Islet precursor cell (in vitro differentiated cells): ENCODE measurements at regions not wholly inside any gene's neighbourhood (a gene's known extent, or its start where the extent isn't known, plus 50 kb on each side); places are given as distances from the start of the nearest gene placed in this dataset.
"Not testable (repeated sequence)": the region's sequence is repeated elsewhere in the genome, so short reads cannot be mapped to it uniquely, and the experiment has no call there.

ENCODE experiments used
- DNase-seq: peaks from one replicate; pipeline ENCODE4 v3.0.0-alpha.2; 2018

DNA sequence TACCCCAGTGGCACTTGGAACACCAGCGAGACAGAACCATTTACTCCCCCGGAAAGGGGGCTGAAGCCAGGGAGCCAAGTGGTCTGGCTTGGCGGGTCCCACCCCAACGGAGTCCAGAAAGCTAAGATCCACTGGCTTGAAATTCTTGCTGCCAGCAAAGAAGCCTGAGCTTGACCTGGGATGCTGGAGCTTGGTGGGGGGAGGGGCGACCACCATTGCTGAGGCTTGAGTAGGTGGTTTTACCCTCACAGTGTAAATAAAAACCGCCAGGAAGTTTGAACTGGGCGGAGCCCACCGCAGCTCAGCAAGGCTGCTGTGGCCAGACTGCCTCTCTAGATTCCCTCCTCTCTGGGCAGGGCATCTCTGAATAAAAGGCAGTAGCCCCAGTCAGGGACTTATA lies 62.8 kb downstream of the RPS24 start:
- not testable (repeated sequence) for DNase-seq

DNA sequence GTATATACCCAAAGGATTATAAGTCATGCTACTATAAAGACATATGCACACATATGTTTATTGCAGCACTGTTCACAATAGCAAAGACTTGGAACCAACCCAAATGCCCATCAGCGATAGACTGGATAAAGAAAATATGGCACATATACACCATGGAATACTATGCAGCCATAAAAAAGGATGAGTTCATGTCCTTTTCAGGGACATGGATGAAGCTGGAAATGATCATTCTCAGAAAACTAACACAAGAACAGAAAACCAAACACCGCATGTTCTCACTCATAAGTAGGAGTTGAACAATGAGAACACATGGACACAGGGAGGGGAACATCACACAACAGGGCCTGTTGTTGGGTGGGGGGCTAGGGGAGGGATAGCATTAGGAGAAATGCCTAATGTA lies 68.9 kb downstream of the RPS24 start:
- not testable (repeated sequence) for DNase-seq

DNA sequence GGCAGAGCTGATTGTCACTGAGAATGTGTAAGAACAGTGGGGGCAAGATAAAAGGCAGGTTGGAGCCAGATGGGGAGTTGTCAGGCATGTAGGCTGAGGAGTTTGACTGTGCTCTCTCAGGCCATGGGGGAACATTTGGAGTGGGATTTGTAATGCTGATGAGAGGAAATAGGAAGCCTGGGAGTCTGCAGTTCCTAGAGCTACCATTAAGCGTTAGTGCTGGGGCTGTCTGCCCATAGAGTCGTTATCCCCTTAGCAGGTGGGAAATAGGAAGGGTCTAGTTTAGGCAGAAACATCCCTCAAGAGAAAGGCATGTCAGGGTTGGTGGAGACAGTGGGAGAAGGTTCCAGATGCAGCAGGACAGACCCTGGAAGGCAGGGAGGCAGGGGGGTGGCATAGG lies 75.5 kb downstream of the RPS24 start:
- DNase-seq, result no peak

DNA sequence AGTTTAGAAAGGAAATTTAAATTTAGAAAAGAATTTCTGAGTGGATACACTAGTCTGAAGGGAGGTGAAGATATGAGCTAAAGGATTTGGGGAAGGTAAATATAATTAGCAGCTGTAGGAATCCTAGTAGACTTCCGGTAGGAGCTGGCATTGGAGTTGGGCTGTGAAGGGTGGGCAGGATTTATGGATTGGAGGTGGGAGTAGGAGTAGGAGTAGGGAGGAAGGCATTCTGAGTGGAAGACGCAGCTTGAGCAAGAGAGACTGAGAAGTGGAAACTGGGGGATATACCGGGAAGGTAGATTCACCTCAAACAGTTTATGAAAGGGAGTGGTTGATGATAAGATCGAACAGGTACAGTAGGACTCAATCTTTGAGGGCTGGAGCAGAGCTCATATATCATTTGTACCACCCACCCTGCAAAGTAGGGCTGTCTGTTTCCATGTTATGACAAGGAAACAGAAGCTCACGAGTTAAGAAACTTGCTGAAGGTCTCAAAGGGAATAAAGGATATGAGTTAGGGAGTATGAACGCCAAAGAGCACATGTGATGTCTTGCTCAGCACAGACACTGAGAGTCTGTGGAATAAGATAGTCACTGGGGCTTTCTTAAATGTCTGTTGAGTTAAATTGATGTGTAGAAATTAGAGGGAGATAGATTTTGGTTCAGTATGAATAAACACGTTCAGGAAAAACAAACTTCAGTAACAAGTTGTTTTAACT lies 81.6 kb downstream of the RPS24 start:
- DNase-seq, result no peak

DNA sequence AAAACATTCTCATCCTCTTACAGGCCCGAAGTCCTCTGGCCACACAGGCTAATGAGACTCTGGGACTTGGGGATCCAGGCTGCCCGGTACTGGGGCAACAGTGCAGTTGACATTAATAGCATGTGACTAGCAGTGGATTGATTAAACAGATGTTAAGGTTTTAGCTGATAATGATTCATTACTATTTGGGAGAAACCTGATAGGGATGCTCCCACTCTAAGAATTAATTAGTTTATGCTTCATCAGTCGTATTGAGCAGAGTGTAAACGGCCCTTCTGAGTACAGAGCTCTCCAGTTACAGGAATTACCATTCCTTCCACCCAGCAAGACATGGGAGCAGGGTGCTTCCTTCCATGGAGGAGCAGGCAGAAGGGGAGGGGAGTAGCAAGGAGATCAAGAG lies 82.7 kb downstream of the RPS24 start:
- DNase-seq, result no peak

DNA sequence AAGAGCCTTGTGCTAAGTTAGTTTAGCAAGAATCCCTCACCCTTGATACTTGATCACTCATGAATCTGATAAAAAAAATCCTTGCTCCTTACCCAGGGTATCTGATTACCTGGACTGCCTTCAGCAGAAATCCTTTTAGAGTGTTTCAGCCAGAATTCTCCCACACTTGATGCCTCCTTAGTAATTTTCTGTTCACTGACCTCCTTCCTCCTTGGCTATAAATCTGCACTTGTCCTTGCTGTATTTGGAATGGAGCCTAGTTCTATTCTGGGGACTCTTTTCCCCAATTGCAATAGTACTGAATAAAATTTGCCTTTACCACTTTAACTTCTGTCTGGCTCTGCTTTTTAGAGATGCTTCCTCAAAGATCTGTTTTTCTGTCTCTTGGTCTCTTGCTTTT lies 84.9 kb downstream of the RPS24 start:
- DNase-seq, result no peak

DNA sequence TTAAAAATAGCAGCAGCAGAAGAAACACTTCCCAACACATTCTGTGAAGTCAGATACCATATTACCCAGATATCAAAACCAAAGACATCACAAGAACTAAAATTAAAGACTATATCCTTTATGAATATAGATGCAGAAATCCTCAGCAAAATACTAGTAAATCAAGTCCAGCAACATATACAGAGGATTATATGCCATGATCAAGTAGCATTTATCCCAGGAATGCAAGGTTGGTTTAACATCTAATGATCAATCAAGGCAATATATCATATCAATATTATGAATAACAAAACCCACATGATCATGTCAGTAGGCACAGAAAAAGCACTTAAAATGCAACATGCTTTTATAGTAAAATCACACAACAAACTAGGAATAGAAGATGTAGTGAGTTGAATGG lies 88.1 kb downstream of the RPS24 start:
- DNase-seq, result no peak

DNA sequence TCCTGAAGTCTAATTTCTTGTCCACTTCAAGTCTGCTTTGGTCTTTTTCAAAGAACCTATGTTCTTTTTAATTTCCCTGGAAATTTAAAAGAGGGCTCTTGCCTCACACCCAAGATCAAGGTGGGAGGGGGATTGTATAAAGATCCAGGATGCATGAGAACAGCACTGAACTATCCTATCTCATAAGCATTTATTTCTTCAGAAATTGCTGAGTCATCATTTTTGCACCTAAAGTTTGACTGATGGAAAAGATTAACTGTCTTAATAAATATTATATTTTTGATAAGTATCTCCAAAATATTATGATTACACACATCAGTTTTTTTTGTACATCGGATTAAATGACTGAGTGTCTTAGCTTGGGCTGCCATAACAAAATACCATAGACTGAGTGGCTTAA lies 90.5 kb downstream of the RPS24 start:
- DNase-seq, result no peak

DNA sequence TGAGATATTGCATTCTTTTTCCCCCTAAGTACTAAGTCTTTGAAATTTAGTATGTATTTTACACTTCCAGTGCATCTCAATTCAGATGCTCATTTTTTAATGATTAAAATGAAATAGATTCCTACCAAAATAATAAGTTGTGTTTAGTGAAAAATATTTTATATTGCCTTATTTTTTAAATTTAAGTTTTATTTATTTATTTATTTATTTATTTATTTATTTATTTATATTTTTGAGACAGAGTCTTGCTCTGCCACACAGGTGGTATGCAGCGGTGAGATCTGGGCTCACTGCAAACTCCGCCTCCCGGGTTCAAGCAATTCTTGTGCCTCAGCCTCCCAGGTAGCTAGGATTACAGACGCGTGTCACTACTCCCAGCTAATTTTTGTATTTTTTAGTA lies 95.5 kb downstream of the RPS24 start:
- DNase-seq, result no peak

DNA sequence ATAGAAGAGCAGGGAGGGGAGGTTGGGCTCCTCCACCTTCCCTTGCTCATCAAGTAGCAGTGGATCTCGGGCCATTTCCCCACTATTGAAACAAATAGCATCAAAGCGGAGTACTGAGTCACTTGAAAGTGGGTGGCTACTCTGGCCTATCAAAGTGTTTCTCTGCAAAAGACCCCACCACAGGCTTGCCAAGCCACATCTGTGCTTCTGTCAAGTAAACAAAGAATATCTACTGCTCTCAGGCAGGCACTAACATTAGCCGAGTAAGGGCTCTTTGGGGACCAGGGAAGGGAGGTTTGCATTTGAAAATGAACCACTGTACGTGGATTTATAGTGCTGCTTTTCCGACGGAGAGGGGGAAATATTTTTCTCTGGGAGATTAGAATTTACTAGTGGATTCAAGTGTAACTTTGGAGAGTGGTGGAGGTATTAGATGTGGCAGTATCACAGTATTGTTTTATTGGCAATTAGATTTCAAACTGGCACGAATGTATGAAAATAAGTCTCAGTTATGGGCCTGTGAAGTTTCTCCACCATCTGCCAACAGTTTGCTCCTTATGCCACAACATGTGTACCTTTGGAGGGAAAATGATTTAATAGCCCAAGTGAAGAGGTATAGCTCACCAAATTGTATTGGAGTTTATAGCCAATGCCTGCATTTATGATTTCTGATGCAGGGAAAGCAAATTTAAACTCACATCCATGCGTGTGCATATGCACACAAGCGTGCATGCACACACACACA lies 97.5 kb downstream of the RPS24 start:
- no peak for DNase-seq

DNA sequence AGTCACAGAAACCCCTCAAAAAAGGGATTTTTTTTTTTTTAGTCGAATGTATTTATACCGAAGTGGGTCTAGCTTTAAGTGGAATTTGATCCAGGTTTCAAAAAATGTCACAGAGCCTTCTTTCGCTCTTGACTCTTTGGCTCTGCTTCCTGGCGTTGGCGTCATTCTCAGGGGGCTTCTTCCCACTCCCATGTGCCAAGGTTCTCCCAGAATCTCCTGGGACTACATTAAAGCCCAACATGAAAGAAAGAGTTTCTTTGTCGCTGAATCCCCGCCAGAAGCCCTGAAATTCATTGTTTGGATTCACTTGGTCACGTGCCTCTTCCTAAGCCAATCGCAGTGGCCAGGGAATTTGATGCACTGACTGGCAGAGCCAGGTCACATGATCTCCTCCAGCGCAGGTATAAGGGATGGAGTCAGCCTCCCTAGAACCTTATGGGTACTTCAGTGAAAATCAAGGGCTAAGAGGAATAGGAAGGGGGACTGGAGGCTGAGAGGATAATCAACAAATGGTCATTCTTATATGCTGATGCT lies 101.2 kb downstream of the RPS24 start:
- no peak for DNase-seq

DNA sequence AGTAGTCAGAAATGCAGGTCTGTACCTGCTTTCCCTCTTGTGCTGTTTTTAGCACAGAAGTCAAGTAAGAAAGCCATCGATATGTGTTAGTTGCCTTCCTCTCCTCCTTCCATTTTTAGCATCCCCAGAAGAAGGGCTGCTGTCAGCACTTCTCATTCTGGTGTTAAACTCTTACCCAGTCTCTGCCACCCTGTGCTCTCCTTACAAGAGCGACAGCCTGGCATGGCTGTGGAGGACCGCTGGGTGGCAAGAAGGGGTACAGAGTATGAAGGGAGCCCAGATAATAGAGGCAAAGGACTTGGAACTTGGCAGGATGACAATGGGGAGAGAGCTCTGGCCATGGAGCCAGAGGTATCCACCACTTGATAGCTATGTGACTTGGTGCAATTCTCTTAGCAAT lies 103.5 kb downstream of the RPS24 start:
- DNase-seq, result peak; percentile 33

DNA sequence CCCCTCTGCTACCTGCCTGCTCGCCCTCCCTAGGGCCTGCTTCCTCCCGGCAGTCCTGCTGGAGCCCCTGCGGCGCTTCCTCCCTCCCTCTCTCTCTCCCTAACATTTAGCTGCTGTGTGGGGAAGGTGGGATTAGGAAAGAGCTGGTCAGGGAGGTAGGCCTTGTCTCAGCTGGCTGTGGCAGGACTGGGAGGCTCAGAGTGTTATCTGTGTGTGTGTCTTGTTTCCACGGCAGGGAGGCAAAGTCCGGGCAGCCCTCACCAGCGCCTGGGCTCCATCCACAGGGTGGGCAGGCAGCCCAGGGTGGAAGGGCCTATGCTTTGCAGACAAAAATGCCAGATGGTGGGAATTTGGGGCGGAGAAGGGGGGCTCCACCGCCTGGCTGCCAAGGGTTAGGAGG lies 105.7 kb downstream of the RPS24 start:
- peak; percentile 48 for DNase-seq

DNA sequence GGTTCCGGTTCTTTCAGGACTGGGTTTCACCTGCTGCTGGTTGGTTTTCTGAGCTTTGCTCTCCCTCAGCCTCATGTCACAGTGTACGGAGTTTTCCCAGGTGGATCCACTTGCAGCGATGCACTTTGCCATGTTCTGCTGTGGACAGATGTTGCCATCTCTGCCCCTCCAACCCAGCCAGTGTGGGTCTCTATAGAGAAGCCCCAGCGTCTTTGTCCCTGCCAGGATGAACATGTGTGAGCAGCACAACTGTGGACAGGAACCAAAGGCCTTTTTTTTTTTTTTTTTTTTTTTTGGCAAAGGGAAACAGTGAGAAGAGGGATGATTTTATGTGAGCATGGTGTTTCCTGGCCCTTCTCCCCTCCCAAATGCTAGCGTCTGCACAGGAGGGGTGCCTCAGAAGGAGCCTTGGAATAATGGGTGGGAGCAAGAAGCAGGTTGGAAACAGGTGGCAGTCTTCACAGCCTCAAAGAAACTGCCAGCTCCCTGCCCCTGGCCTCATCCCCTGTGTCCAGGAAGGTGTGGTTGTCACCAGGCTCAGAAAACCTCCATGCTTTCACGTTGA lies 106.5 kb downstream of the RPS24 start:
- DNase-seq, result peak; percentile 37

DNA sequence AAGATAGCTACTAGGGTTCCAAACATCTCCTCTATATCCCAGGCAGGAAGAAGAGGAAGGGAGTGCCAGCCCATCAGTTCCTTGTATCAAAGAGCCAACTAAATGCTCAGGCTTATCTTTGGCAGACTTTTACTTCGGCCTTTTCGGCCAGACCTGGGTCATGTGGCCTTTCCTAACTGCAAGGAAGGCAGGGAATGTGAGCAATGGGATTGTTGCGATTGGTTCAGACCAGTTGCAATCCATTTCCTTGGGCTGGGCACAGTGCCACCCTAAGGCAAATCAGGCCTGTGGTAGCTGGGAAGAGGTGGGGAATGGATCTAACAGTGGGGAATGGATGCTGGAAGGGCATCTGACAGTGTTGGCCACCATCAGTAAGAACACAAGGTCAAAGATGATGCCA lies 109.9 kb downstream of the RPS24 start:
- peak; percentile 12 for DNase-seq

DNA sequence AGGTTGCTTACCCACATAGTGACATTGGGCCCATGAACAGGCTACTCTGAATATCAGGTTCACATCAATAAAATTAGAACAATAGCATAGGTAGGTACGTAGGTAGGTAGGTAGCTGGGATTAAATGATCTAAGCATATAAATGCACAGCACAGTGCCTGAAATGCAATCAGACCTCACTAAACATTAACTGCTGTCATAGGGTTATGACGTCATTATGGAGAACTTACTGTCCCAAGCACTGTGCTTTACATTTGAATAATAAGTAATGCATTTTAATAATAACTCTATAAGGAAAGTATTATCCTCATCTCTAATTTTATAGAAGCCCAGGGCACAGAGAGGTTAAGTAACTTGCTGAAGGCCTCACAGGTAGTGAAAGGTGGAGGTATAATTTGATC lies 112.5 kb downstream of the RPS24 start:
- no peak for DNase-seq

DNA sequence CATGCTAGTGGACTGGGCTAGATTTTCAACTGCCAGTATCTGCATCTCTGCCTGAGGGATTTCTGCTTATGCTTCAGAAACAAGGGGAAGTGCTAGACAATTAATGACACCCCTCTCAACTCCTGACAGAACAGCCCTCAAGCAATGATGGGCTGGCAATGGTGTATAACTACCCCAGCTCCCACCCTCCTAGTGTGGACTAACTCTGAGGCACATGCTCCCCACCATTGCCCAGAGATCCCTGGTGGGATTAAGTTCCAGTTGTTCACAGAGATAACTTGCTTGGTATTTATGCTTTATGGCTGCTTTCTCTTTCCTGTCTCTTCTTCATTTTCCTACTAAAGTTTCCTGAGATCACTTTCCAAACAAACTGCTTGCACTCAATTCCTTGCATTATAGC lies 113.5 kb downstream of the RPS24 start:
- DNase-seq, result peak; percentile 24

DNA sequence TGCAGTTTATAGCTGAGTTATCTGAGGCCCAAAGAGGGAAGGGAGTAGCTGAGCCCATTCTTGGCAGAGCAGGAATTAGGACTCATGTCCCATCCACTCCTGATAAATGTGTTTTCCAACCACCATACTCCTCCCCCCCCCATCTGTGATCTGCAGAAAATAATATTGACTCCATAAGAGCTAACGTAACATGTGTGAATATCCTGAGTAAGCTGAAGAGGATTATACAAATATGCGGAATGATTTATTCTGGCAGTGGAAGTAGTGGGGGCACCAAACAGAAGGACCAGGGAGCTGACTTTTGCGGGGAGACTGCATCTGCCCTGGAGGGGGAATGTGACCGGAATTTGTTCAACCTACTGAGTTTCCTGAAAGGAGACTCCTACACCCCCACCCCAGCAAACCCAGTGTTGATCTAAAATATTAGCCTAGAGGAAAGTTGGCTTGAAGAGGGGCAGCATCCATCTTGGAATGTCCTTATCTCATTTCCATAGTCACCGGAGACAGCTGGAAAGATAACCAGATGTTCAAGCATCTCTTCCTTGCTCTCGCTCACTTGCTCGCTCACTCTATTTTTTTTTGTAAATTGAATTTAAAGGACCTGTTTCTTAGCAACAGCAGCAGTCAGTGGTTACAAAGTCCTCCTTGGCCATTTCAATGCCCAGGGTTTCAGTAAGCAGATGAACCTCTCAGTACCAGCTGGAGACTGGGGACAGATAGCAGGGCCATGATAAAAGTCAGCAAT lies 114.7 kb downstream of the RPS24 start:
- DNase-seq, result peak; percentile 17

DNA sequence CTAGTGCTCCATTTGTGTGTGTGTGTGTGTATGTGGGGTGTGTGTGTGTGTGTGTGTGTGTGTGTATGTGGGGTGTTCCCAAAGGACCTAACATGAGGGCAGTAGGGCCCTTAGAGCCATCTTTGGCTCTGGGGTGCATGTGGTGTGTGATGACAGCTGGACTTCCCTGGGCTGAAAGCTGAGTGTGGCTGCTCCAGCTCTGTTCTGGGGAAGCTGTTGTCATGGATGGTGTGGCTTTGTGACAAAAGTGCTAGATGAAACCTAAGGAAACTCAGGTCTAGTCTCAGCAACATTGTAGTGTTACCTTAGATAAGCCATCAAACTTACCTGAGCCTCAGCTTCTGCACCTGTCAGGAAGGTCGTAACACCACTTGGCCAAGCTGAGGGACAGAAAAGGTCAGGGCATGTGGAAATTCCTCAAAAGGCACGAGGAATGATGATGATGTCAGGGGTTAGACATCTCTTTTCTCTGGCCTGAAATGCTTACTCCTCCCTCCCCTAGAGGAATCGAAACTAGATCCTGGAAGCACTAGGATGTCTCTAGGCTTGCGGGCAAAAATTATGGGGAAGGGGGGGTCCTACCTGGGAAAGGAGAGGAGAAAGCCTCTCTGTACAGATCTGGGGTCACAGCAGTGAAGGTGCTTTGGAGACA lies 115.4 kb downstream of the RPS24 start:
- peak; percentile 71 for DNase-seq

DNA sequence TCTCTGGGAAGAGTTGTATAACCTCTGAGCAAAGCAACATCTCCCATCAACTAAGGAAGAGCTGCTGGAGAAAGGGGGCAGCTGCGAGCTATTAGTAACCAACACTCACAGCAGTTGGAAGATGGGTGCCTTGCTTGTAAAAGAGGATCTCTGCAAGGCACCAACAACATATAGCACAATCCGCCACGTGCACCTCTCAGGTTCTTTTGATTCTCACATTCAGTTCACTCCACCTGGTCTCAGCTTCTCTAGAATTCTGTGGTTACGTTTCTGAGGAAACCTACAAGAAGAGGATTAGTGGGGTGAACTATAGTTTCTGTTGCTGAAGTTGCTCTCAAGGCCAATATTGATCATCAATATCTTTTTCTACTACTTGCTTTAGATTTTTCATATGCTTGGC lies 117.1 kb downstream of the RPS24 start:
- DNase-seq, result peak; percentile 29

DNA sequence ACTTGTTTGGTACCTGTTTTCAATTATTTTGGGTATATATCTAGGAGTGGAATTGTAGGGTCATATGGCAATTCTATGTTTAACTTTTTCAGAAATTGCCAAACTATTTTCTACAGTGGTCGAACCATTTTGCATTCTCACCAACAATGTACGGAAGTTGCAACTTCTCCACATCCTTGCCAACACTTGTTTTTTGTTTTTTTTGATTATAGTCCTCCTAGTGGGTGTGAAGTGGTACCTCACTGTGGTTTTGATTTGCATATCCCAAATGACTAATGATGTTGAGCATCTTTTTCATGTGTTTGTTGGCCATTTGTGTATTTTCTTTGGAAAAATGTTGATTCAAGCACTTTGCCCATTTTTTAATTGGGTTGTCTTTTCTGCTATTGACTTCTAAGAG lies 122.1 kb downstream of the RPS24 start:
- no peak for DNase-seq

DNA sequence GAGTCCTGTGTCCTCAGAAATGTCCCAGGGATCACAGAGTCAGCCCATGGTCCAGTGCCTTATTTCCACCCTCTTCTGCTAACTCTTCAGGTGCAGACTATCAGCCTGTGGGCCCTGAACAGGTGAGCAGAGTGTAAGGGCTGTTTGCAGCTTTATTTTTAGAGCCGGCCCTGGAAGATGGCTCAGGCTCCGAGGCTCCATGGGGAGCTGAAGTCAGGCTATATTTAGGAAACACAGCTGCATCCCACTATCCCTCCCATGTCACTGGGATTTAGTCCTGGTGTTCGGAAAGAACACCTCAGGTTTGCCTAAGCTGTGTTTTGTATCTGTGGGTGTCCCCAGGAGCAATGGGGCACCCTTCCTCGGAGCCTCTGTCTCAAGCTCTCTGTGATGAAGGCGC lies 126.9 kb downstream of the RPS24 start:
- DNase-seq, result peak; percentile 37

DNA sequence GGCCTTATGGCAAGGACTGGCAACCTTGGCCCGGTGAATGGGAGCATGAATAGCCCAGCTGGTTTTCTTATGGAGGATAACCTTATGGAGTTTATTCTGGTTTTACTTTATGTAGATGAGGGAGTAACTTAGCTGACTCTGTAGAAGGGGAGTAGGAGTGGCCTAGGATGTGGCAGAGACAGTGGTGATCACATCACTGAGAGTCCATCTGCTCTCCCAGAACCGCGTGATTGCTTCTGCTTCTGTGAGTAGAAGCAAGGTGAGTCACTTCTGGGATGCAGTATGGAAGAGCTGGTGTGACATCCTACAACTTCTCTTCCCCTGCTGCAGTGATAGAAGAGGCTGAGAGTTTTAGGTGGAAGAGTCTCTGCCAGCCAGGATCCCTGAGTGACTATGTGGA lies 129.2 kb downstream of the RPS24 start:
- DNase-seq, result peak; percentile 47
